Progenitor cell of endocrine pancreas (in vitro differentiated cells): ENCODE measurements at regions not wholly inside any gene's neighbourhood (a gene's known extent, or its start where the extent isn't known, plus 50 kb on each side); places are given as distances from the start of the nearest gene placed in this dataset.

Experiments
- DNase-seq: peaks from one replicate; pipeline ENCODE4 v3.0.0; 2021; ENCODE audit warnings: low spot score; ENCODE audit not compliant: unreplicated experiment
- H3K27ac Mint-ChIP-seq: 2 replicates; pipeline ENCODE4 v1.8.0; 2021; ENCODE audit warnings: mild to moderate bottlenecking, moderate library complexity, mixed read lengths
- H3K27me3 Mint-ChIP-seq: 2 replicates; pipeline ENCODE4 v1.8.0; 2021; ENCODE audit warnings: mixed read lengths
- H3K36me3 Mint-ChIP-seq: 2 replicates; pipeline ENCODE4 v1.8.0; 2022; ENCODE audit warnings: mixed read lengths; ENCODE audit not compliant: insufficient read depth
- H3K4me1 Mint-ChIP-seq: 2 replicates; pipeline ENCODE4 v1.8.0; 2021; ENCODE audit warnings: low read depth, mixed read lengths
- H3K4me3 Mint-ChIP-seq: 2 replicates; pipeline ENCODE4 v1.8.0; 2021; ENCODE audit warnings: low read depth, mild to moderate bottlenecking, moderate library complexity, mixed read lengths
- H3K9me3 Mint-ChIP-seq: 2 replicates; pipeline ENCODE4 v1.8.0; 2021; ENCODE audit warnings: low read depth, mixed read lengths
- CTCF ChIP-seq: fragments of 200-600 bp; sonication (generic); IDR thresholded peaks from one replicate; pipeline ENCODE4 v1.5.0; 2021; ENCODE audit warnings: antibody characterized with exemption, mild to moderate bottlenecking; ENCODE audit not compliant: unreplicated experiment

DNA sequence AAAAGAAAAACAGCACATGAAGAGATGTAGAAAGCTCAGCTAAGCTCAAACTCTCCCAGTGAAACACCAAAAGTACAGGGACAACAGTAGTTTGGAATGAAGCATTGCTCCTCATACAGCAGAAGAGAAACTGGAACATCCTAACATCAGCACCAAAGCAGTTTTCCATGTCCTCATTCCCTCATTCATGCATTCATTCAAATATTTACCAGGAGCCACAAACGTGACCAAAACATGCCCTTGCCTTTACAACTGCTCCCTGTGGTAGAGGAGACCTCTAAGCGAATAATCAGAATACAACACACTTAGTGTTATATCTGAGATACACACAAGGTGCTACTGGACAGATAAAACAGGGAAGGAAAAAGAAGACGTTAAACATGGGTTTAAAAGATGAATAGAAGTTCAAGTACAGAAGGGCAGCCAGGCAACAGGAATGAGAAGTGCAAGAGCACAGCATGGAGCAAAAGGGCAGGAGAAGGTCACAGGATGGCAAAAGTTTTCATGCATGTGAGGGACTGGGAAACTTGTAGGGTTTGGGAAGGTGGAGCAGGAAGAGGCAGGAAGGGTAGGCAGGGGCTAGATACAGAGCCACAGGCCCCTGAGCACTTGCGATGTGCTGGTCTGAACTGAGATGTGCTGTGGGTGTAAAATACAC lies 58.5 kb upstream of the LMCD1 start:
- H3K4me1 Mint-ChIP-seq: peaks cover 24% of the 10 kb centered on the region
- no peaks in the 10 kb centered on the region for H3K27me3 Mint-ChIP-seq
- H3K27ac Mint-ChIP-seq: no peak overlapping the region
- no peak for TF ChIP-seq CTCF
- peaks cover 5% of the 10 kb centered on the region for H3K9me3 Mint-ChIP-seq
- H3K36me3 Mint-ChIP-seq: peaks cover 5% of the 10 kb centered on the region
- DNase-seq: no peak
- no peak overlapping the region for H3K4me3 Mint-ChIP-seq

GRCh38 chr3:8443829-8444791 lies 57.5 kb upstream of the LMCD1 start:
- H3K27ac Mint-ChIP-seq: no peak overlapping the region
- H3K36me3 Mint-ChIP-seq: peaks cover 2% of the 10 kb centered on the region
- H3K4me1 Mint-ChIP-seq: peaks cover 27% of the 10 kb centered on the region
- H3K9me3 Mint-ChIP-seq: no peaks in the 10 kb centered on the region
- peak; percentile 69 for DNase-seq
- no peak overlapping the region for H3K4me3 Mint-ChIP-seq
- no peaks in the 10 kb centered on the region for H3K27me3 Mint-ChIP-seq
- no peak for TF ChIP-seq CTCF

- Mint-ChIP-seq H3K4me1 (peaks cover 27% of the 10 kb centered on the region), H3K4me3 (no peak overlapping the region)
Observed at GRCh38 chr3:8444883-8445282, 56.7 kb upstream of the LMCD1 start.

GRCh38 chr3:8445861-8446260 lies 55.8 kb upstream of the LMCD1 start:
- no peaks in the 10 kb centered on the region for H3K27me3 Mint-ChIP-seq
- no peak for TF ChIP-seq CTCF
- peaks cover 2% of the 10 kb centered on the region for H3K36me3 Mint-ChIP-seq
- DNase-seq: no peak
- peaks cover 27% of the 10 kb centered on the region for H3K4me1 Mint-ChIP-seq
- H3K9me3 Mint-ChIP-seq: peaks cover 5% of the 10 kb centered on the region
- no peak overlapping the region for H3K27ac Mint-ChIP-seq
- H3K4me3 Mint-ChIP-seq: no peak overlapping the region

More at GRCh38 chr3:8444883-8445282, 56.7 kb upstream of the LMCD1 start:
- no peak for TF ChIP-seq CTCF
- no peak for DNase-seq
- Mint-ChIP-seq H3K27me3 (no peaks in the 10 kb centered on the region), H3K27ac (peak overlapping the region; percentile 77), H3K36me3 (peaks cover 2% of the 10 kb centered on the region), H3K9me3 (peaks cover 5% of the 10 kb centered on the region)

DNA sequence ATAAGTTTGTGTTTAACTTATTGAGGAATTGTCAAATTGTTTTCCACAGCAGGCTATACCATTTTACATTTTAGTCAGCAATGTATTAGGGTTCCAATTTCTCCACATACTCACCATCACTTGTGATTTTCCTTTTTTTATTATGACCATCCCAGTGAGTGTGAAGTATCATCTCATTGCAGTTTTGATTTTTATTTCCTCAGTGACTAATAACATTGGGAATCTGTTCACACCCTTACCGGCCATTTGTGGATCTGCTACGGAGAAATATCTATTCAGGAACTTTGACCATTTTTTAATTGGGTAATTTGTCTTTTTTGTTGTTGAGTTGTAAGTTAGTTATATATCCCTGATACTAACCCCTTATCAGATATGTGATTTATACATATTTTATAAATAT lies 54.8 kb upstream of the LMCD1 start:
- H3K27ac Mint-ChIP-seq: peak overlapping the region; percentile 86

More for the DNA sequence above, 54.8 kb upstream of the LMCD1 start:
- no peak overlapping the region for H3K4me3 Mint-ChIP-seq
- H3K36me3 Mint-ChIP-seq: no peaks in the 10 kb centered on the region
- no peak for DNase-seq
- peaks cover 5% of the 10 kb centered on the region for H3K9me3 Mint-ChIP-seq
- TF ChIP-seq CTCF: no peak
- H3K4me1 Mint-ChIP-seq: peaks cover 26% of the 10 kb centered on the region
- no peaks in the 10 kb centered on the region for H3K27me3 Mint-ChIP-seq
